Inflammatory macrophage treated with lipopolysaccharide for 1 hour (primary cell): ENCODE measurements at regions not wholly inside any gene's neighbourhood (a gene's known extent, or its start where the extent isn't known, plus 50 kb on each side); places are given as distances from the start of the nearest gene placed in this dataset.
"Not testable (repeated sequence)": the region's sequence is repeated elsewhere in the genome, so short reads cannot be mapped to it uniquely, and the experiment has no call there.

ENCODE experiments used
- DNase-seq, 2 donors: peaks; one replicate each; pipeline ENCODE4 v3.0.0-alpha.2; 2020 to 2022

GRCh38 chr3:107470496-107470895 lies 52.3 kb upstream of the BBX start:
- not testable (repeated sequence) for DNase-seq
